ENCODE measurements at regions not wholly inside any gene's neighbourhood (a gene's known extent, or its start where the extent isn't known, plus 50 kb on each side); places are given as distances from the start of the nearest gene placed in this dataset.
"Not testable (repeated sequence)": the region's sequence is repeated elsewhere in the genome, so short reads cannot be mapped to it uniquely, and the experiment has no call there.

- DNase-seq = no peak
Observed at GRCh38 chr5:103901885-103902284, 339.3 kb upstream of the NUDT12 start.

GRCh38 chr5:103896593-103896992 is 334.0 kb upstream of the NUDT12 start:
- DNase-seq = no peak

DNA sequence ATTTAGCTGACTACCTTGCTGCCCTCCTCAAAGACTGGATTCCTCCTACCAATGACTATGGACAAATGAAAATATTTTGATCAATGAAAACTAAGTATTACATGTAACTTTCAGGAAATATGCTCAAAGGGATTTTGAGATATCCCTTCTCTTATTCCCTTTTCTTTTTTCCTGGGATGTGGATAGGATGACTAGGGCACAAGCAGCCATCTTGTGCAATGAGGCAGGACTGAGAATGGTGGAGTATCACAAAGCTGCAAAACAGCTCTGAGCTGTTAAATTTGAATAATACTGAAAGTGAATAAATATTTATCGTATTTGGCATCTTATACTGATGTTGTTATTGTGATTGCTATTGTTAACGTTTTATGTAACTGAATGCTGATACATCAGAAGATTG is 333.1 kb upstream of the NUDT12 start:
- DNase-seq = no peak

DNA sequence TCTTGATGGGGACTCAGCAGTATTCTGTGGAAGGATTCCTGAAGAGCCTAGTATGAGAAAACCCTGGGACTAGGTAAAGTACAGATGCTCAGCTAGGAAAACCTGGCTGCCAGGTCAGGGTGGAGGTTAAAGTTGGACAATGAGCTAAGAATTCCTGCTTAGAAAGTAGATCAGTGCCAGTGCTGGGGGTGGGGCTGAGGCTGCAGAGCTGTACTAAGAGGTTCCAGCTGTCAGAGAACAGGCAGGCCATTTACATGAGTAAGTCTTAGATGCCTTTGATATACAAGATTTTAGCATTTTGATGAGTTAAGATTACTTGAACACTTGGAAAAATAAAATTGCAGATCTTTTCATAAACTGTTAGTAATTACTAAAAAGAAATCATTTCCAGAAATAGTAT is 332.3 kb upstream of the NUDT12 start:
- DNase-seq = peak; percentile 73

- DNase-seq = no peak
Observed at GRCh38 chr5:103891151-103891550, 328.6 kb upstream of the NUDT12 start.

GRCh38 chr5:103890313-103890712 is 327.7 kb upstream of the NUDT12 start:
- DNase-seq = no peak

- DNase-seq = no peak
Observed at GRCh38 chr5:103889500-103890209, 327.1 kb upstream of the NUDT12 start.

DNA sequence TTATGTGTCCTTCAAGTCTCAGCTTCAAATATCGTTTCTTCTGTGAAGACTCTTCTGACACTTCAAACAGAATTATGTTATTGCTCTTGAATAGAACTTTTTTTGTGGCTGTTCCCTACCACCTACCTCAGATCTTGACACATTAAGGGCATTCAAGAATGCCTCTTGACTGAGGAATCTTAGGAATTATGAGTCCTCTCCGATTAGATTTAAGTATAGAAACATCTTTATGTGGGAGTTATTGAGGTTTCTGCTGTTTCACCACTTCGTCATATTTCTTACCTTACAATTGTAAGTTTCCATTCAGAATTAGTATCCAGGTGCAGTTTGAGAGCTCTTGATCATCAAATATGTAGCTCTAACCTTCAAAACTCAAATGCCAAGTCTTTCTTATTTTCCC is 324.2 kb upstream of the NUDT12 start:
- DNase-seq = no peak

DNA sequence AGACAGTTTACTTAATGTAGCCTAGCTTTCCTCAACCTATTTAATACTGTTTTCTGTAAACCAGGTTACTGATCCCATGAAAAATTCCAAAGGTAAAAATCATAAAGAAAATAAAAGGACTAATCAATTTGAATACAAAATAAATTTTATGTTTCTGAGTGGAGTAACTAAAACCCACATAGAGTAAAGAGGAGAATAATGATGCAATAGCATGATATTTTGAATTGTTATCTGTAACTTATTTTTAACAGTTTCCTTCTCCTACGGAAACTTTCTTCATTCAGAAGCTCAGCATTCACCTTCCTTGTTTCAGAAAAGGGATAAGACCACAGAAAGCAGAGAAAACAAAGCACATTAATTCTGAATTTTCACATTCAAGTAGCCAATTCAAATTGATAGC is 320.6 kb upstream of the NUDT12 start:
- DNase-seq = no peak

- DNase-seq = no peak
Observed at GRCh38 chr5:103881560-103881959, 319.0 kb upstream of the NUDT12 start.

GRCh38 chr5:103867857-103868598 is 305.4 kb upstream of the NUDT12 start:
- peak; percentile 46 for DNase-seq

DNA sequence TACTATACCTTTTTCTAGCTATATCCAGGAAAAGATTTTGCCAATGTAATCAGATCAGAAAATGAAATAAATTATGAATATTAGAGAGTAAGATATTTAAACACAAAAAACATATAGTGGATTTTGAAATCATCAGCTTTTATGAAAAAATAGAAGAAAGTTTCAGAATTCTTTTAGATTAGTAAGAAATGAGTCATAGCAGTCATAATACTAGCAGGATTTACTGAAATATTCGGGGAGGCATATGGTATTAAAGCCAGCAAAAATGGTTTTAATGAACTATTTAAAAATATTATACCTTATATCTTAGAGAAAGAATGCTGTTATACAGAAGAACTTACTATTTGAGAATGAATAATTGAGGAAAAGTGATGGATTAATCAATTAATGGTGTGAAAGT is 303.6 kb upstream of the NUDT12 start:
- no peak for DNase-seq

DNA sequence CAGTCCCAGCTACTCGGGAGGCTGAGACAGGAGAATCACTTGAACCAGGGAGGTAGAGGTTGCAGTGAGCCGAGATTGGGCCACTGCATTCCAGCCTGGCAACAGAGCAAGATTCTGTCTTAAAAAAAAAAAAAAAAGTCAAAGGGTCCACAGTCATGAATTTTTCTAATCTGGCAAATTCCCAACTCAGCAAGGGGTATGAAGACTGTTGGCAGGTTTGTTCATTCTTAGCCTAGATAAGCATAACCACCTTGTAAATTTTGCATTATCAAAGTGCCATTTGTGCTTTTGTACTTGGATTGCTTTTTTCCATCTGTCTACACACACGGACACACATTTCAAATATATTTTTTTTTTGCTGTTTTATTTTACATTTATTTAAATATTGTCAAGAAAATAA is 299.8 kb upstream of the NUDT12 start:
- no peak for DNase-seq

DNA sequence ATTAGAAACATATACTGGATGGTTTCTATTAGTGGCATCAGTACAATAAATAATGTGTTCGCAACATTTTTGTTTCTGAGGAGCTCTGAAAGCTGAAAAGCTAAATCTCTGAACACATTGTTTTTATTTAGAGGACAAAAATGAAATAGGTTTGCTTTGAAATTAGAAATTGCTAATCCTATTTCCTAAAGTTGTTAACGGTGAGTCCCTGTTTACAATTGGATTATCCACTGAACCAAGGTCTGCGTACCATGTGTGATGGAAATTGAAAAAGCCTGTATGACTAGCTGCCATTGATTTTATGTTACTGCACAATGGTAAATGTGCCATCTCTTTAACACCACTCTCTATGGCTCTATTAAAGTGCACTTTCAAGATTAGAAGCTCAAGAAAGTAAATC is 297.7 kb upstream of the NUDT12 start:
- no peak for DNase-seq

DNA sequence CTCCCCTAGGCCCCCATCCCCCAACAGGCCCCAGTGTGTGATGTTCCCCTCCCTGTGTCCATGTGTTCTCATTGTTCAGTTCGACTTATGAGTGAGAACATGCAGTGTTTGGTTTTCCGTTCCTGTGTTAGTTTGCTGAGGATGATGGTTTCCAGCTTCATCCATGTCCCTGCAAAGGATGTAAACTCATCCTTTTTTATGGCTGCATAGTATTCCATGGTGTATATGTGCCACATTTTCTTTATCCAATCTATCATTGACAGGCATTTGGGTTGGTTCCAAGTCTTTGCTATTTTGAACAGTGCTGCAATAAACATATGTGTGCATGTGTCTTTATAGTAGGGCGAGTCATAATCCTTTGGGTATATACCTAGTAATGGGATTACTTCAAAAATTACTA is 295.8 kb upstream of the NUDT12 start:
- DNase-seq = not testable (repeated sequence)

DNA sequence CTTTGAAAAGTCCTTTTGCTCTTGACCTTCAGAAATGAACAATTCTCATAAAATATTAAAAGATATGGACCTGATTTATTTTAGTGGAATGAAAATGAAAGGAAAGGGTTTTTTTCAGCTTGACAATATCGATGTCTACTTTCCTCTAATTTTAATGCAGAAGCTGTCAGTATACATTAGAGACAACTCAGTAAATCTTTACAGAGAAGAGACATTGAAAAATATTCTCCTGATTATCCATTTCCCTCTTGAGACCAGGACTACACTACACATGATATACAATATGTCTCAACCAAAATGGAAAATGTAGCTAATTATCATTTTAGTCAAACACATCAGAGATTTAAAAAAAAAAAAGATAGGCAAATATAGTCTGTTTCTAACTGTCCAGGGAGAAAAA is 288.5 kb upstream of the NUDT12 start:
- no peak for DNase-seq

GRCh38 chr5:103849934-103850333 is 287.3 kb upstream of the NUDT12 start:
- no peak for DNase-seq

DNA sequence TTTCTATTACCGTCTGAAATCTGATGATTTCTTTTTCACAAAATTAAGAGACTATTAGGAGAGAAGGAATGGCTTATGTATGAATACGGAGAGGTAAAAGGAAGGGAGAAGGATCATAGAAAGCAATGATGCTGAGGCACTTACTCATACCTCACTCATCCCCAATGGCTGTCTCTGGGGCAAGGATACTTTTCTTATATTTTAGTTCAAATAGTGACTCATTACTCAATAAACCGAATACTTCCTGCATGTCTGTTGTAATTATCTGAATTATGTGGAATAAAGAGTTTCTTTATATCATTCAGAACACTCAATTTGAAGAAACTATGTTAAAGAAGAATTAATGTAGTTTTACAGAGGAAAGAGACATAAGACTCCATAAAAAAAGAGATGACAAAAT is 284.5 kb upstream of the NUDT12 start:
- DNase-seq = no peak

DNA sequence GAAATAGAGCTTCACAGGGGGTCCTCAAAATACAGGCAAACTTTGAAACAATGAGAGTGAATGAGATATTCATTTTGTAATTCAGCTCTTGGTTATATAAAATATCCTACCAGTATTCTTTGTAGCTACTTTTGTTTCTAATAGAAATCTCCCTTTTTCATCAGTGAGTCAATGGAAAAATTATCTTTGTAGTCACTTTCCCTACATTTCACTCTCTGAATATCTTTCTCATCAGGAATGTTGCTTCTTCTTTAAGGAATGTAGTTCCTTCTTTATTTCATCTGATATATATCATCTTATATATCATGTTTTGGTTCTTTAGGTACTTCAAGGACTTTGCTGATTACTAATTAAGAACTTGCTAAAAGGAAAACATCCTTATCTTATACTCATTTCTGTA is 280.3 kb upstream of the NUDT12 start:
- DNase-seq = no peak

GRCh38 chr5:103840600-103840999 is 278.0 kb upstream of the NUDT12 start:
- no peak for DNase-seq

DNA sequence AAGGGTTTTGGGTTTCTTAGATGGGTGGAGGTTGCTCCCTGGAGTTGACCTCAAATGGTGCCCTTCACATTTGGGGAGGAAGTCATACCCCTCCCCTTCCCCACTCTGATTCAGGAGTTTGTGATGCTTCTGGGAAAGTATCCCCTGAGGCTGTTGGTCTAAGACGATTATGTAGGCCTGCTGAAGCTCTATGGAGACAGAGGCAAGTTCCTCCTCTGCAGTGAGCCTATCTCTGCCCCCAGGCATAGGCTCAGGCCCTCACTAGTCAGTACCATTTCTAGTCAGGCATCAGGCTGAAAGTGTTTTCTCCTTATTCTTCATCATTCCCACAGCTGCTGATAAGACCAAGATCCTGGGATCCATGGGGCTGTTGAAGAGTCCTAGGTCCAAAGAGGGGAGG is 271.6 kb upstream of the NUDT12 start:
- no peak for DNase-seq

- no peak for DNase-seq
Observed at GRCh38 chr5:103829585-103829984, 267.0 kb upstream of the NUDT12 start.

DNA sequence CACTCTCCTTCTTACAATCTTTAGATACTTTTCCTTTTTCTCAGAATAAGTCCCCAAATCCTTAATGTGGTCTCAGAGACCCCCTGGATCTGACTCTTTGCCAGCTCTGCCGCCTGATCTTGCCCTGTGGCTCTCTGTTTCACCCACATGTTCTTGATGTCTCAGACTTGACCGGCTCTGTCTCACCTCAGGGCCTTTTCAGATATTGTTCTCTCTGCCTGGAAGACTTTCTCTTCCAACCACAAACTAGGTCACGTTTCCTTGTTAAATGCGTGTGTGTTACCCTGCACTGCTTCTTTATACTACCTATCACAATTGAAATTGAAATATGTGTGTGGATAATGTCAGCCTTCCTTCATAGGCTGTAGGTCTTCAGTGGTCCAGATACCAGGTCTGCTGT is 265.4 kb upstream of the NUDT12 start:
- no peak for DNase-seq

DNA sequence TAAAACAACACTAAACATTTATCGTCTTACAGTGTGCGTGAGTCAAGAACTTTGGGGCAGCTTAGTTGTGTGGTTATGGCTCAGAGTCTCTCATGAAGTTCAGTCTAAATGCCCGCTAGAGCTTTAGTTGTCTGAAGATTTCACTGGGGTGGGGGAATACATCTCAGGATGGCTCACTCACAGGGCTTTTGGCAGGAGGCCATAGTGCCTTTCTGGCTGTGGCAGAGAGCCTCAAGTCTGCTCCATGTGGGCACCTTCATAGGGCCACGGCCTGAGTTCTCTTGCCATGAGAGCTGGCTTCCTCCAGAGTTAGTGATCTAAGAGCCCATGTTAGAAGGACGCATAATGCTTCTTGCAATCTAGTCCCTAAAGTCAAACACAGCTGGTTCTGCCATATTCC is 258.8 kb upstream of the NUDT12 start:
- DNase-seq = no peak

Measured in SHP77 treated with DMSO at 0.1 percent for 48 hours (cell line).